OCI-LY1 (cell line): ENCODE measurements at regions not wholly inside any gene's neighbourhood (a gene's known extent, or its start where the extent isn't known, plus 50 kb on each side); places are given as distances from the start of the nearest gene placed in this dataset.

ENCODE experiments used
- EZH2 ChIP-seq: fragments of 200-600 bp; sonication (generic), shearing (Covaris generic); IDR thresholded peaks from 2 replicates; pipeline ENCODE4 v1.8.0; 2017; ENCODE audit warnings: borderline replicate concordance, mixed run types, mild to moderate bottlenecking, antibody characterized with exemption, low read length, moderate library complexity, mixed read lengths
- TF ChIP-seq, protein P1 (sequence below): fragments of 200-600 bp; sonication (generic), shearing (Covaris generic); IDR thresholded peaks from 2 replicates; pipeline ENCODE4 v1.5.1; 2017; ENCODE audit warnings: mild to moderate bottlenecking, antibody characterized with exemption, low read length, moderate library complexity, mixed read lengths

DNA sequence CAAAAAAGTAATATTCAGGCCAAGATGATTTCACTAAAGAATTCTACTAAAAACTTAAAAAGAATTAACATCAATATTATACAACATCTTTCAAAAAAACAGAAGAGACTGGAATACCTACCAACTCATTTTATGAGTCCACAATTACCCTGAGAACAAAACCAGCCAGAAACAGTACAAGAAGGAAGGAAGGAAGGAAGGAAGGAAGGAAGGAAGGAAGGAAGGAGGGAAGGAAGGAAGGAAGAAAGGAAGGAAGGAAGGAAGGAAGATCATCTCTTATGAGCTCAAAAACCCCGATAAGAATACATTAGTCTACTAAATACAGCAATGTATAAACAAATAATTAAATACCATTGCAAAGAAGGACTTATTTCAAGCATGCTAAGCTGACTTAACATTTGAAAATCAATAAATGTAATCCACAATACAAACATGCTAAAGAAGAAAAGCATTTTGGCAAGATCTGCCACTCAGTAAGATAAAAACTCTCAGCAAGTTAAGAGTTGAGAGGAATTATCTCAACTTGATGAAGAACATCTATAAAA is 149.9 kb upstream of the RGS18 start:
- TF ChIP-seq, protein P1, sequence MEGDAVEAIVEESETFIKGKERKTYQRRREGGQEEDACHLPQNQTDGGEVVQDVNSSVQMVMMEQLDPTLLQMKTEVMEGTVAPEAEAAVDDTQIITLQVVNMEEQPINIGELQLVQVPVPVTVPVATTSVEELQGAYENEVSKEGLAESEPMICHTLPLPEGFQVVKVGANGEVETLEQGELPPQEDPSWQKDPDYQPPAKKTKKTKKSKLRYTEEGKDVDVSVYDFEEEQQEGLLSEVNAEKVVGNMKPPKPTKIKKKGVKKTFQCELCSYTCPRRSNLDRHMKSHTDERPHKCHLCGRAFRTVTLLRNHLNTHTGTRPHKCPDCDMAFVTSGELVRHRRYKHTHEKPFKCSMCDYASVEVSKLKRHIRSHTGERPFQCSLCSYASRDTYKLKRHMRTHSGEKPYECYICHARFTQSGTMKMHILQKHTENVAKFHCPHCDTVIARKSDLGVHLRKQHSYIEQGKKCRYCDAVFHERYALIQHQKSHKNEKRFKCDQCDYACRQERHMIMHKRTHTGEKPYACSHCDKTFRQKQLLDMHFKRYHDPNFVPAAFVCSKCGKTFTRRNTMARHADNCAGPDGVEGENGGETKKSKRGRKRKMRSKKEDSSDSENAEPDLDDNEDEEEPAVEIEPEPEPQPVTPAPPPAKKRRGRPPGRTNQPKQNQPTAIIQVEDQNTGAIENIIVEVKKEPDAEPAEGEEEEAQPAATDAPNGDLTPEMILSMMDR, result no peak
- no peak for TF ChIP-seq EZH2
